ENCODE measurements at regions not wholly inside any gene's neighbourhood (a gene's known extent, or its start where the extent isn't known, plus 50 kb on each side); places are given as distances from the start of the nearest gene placed in this dataset.

DNA sequence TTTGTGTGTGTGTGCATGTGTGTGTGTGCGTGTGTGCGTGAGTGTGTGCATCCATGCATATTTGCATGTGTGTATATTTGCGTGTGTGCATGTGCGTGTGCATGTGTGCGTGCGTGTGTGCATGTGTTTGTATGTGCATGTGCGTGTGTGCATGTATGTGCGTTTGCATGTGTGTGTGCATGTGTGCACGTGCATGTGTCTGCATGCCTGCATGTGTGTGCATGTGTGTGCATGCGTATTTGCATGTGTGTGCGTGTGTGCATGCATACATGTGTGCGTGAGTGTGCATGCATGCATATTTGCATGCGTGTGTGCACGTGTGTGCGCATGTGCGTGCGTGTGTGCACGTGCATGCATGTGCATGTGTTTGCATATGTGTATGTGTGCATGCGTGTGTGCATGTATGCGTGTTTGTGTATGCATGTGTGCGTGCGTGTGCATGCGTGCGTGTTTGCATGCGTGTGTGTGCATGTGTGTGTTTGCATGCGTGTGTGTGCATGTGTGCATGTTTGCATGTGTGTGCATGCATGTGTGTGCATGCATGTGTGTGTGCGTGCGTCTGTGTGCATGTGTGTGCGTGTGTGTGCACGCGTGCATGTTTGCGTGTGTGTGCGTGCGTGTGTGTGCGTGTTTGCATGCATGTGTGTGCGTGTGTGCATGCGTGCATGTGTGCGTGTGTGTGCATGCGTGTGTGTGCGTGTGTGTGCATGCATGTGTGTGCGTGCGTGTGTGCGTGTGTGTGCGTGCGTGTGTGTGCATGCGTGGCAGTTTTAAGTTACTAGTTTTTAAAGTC lies 57.7 kb upstream of the SMOC2 start:
- no peaks in the 10 kb centered on the region for H3K36me3 ChIP-seq (replicated peaks in 1 of 2; ENCODE audit: control insufficient read depth in 1 of 2, insufficient read depth in 2 of 2, low read length in 1 of 2)
- 74% methylated on average over 46 of the region's 46 CpGs for WGBS (ENCODE audit: low lambda C conversion rate)
- H2AFZ ChIP-seq (ENCODE audit: low read depth) = no peak overlapping the region
- H3K79me2 ChIP-seq (ENCODE audit: insufficient read depth) = no peaks in the 10 kb centered on the region
- no peaks in the 10 kb centered on the region for H4K20me1 ChIP-seq (ENCODE audit: insufficient read depth)
- no peak overlapping the region for H3K27ac ChIP-seq (ENCODE audit: low read depth in 2 of 2, low read length in 1 of 2)
- H3K27me3 ChIP-seq (ENCODE audit: insufficient read depth) = no peaks in the 10 kb centered on the region
- H3K4me1 ChIP-seq (ENCODE audit: control insufficient read depth in 1 of 2, insufficient read depth in 2 of 2, low read depth in 1 of 2, low read length in 1 of 2) = no peaks in the 10 kb centered on the region
- TF ChIP-seq RCOR1 (IDR thresholded peaks at IDR 0.05; ENCODE audit: low read length) (no peak), RFX5 (IDR thresholded peaks at IDR 0.05; ENCODE audit: low read length) (no peak), ELF1 (IDR thresholded peaks at IDR 0.05) (no peak), TAF1 (IDR thresholded peaks at IDR 0.05; ENCODE audit: borderline replicate concordance, low read depth, low read length) (no peak)
- TF ChIP-seq, protein P1, sequence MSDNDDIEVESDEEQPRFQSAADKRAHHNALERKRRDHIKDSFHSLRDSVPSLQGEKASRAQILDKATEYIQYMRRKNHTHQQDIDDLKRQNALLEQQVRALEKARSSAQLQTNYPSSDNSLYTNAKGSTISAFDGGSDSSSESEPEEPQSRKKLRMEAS (IDR thresholded peaks at IDR 0.05; ENCODE audit: low read depth) = no peak
- H3F3A ChIP-seq (replicated peaks; ENCODE audit: insufficient read depth) = no peaks in the 10 kb centered on the region
- H3K9me2 ChIP-seq = no peaks in the 10 kb centered on the region
- H3K4me2 ChIP-seq = no peak overlapping the region
- H3K9ac ChIP-seq = no peak overlapping the region
- no peak overlapping the region for H3K4me3 ChIP-seq (ENCODE audit: low read depth in 2 of 2, low read length in 1 of 2)
- DNase-seq = no peak
- POLR2A ChIA-PET = no interaction called here
- H3K9me3 ChIP-seq = no peaks in the 10 kb centered on the region
- CTCF ChIA-PET = interaction anchor here (1.9 kb wide), 1 partner anchor 14 kb away, joined by 5 read pairs; no protein-coding TSS in a partner anchor

DNA sequence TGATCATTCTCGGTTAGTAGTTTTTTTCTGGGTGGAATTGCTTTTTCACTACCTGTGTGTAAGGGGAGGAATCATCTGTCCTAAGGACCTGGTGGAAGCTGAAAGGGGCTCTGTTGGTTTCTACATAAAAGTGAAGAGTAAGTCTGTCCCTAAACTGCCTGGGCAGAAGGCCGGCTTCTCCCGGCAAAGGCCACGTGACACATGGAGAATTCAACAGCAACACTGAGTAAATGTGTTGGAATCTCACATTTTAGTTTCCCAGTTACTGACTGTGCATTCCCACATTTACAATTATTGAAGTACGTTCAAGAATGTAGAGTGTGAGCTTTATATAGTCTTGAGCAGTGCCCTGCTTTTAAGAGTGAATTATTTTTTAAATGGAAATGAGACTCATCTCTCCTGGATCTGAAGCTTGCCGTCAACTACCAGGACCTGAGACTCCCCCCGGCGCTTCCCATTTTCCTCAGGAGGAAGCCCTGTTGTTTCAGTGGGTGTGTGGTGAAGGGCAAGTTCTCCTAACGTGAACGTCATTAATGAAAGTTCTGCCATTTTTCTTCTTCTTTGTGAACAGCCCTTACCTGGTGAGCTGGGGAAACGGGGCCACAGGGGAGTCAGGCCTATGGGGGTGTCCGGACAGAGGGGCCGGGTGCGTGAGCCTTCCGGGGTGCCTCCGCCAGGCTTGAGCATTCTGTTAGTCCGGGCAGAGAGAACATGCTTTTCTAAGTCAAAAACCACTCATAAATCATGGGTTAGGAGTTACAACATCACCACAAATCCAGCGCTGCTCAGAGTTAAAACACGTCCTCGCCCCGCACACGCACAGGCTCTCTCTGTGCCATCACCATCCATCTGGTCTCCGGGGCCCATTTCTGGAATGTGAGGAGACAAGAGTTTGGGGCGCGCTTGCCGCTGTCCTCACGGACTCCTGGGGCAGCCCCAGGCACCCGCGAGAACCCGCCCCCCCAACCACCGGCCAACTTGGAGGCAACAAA lies 56.6 kb upstream of the SMOC2 start:
- H2AFZ ChIP-seq (ENCODE audit: low read depth) = no peak overlapping the region
- H3F3A ChIP-seq (replicated peaks; ENCODE audit: insufficient read depth) = no peaks in the 10 kb centered on the region
- 68% methylated on average over 27 of the region's 31 CpGs for WGBS (ENCODE audit: low lambda C conversion rate)
- H3K4me3 ChIP-seq (ENCODE audit: low read depth in 2 of 2, low read length in 1 of 2) = no peak overlapping the region
- no peaks in the 10 kb centered on the region for H3K9me2 ChIP-seq
- no peaks in the 10 kb centered on the region for H3K9me3 ChIP-seq
- no peak overlapping the region for H3K27ac ChIP-seq (ENCODE audit: low read depth in 2 of 2, low read length in 1 of 2)
- no peaks in the 10 kb centered on the region for H3K27me3 ChIP-seq (ENCODE audit: insufficient read depth)
- ChIA-PET CTCF (interaction anchor here (1.0 kb wide), 1 partner anchor 13 kb away, joined by 3 read pairs; no protein-coding TSS in a partner anchor), POLR2A (no interaction called here)
- TF ChIP-seq SIN3A (IDR thresholded peaks at IDR 0.05; ENCODE audit: borderline replicate concordance, low read depth, low read length) (no peak), NRF1 (IDR thresholded peaks at IDR 0.05; ENCODE audit: low read depth, low read length) (no peak), TEAD4 (IDR thresholded peaks at IDR 0.05; ENCODE audit: borderline replicate concordance, insufficient read depth) (no peak), FOSL2 (IDR thresholded peaks at IDR 0.05; ENCODE audit: borderline replicate concordance, low read depth) (no peak), EP300 (IDR thresholded peaks at IDR 0.05; ENCODE audit: borderline replicate concordance in 1 of 2, low read depth in 1 of 2, low read length in 1 of 2) (no peak), GATA2 (CRISPR knock-in tag; IDR thresholded peaks at IDR 0.05) (no peak), RXRA (IDR thresholded peaks at IDR 0.05; ENCODE audit: borderline replicate concordance, low read depth) (no peak), RCOR1 (IDR thresholded peaks at IDR 0.05; ENCODE audit: low read length) (no peak), CHD2 (IDR thresholded peaks at IDR 0.05; ENCODE audit: low read length, partially characterized antibody) (no peak), NFIC (IDR thresholded peaks at IDR 0.05; ENCODE audit: borderline replicate concordance) (no peak)
- TF ChIP-seq, protein P2, sequence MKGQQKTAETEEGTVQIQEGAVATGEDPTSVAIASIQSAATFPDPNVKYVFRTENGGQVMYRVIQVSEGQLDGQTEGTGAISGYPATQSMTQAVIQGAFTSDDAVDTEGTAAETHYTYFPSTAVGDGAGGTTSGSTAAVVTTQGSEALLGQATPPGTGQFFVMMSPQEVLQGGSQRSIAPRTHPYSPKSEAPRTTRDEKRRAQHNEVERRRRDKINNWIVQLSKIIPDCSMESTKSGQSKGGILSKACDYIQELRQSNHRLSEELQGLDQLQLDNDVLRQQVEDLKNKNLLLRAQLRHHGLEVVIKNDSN (IDR thresholded peaks at IDR 0.05; ENCODE audit: borderline replicate concordance, low read depth) = no peak
- TF ChIP-seq, protein P3, sequence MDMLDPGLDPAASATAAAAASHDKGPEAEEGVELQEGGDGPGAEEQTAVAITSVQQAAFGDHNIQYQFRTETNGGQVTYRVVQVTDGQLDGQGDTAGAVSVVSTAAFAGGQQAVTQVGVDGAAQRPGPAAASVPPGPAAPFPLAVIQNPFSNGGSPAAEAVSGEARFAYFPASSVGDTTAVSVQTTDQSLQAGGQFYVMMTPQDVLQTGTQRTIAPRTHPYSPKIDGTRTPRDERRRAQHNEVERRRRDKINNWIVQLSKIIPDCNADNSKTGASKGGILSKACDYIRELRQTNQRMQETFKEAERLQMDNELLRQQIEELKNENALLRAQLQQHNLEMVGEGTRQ (IDR thresholded peaks at IDR 0.05; ENCODE audit: borderline replicate concordance, low read depth, low read length) = no peak
- TF ChIP-seq, protein P4, sequence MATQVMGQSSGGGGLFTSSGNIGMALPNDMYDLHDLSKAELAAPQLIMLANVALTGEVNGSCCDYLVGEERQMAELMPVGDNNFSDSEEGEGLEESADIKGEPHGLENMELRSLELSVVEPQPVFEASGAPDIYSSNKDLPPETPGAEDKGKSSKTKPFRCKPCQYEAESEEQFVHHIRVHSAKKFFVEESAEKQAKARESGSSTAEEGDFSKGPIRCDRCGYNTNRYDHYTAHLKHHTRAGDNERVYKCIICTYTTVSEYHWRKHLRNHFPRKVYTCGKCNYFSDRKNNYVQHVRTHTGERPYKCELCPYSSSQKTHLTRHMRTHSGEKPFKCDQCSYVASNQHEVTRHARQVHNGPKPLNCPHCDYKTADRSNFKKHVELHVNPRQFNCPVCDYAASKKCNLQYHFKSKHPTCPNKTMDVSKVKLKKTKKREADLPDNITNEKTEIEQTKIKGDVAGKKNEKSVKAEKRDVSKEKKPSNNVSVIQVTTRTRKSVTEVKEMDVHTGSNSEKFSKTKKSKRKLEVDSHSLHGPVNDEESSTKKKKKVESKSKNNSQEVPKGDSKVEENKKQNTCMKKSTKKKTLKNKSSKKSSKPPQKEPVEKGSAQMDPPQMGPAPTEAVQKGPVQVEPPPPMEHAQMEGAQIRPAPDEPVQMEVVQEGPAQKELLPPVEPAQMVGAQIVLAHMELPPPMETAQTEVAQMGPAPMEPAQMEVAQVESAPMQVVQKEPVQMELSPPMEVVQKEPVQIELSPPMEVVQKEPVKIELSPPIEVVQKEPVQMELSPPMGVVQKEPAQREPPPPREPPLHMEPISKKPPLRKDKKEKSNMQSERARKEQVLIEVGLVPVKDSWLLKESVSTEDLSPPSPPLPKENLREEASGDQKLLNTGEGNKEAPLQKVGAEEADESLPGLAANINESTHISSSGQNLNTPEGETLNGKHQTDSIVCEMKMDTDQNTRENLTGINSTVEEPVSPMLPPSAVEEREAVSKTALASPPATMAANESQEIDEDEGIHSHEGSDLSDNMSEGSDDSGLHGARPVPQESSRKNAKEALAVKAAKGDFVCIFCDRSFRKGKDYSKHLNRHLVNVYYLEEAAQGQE (IDR thresholded peaks at IDR 0.05; ENCODE audit: low read depth, low read length) = no peak
- H3K36me3 ChIP-seq (replicated peaks in 1 of 2; ENCODE audit: control insufficient read depth in 1 of 2, insufficient read depth in 2 of 2, low read length in 1 of 2) = no peaks in the 10 kb centered on the region
- H3K79me2 ChIP-seq (ENCODE audit: insufficient read depth) = no peaks in the 10 kb centered on the region
- no peak overlapping the region for H3K9ac ChIP-seq
- H3K4me1 ChIP-seq (ENCODE audit: control insufficient read depth in 1 of 2, insufficient read depth in 2 of 2, low read depth in 1 of 2, low read length in 1 of 2) = no peaks in the 10 kb centered on the region
- no peak overlapping the region for H3K4me2 ChIP-seq
- no peaks in the 10 kb centered on the region for H4K20me1 ChIP-seq (ENCODE audit: insufficient read depth)
- no peak for DNase-seq
